Loucy (cell line): ENCODE measurements at regions not wholly inside any gene's neighbourhood (a gene's known extent, or its start where the extent isn't known, plus 50 kb on each side); places are given as distances from the start of the nearest gene placed in this dataset.

Experiments
- EZH2phosphoT487 ChIP-seq: fragments of 200-600 bp; IDR thresholded peaks from 2 replicates; pipeline ENCODE4 v1.6.1; 2018; ENCODE audit warnings: antibody characterized with exemption, mild to moderate bottlenecking, moderate library complexity, borderline replicate concordance
- TF ChIP-seq, protein P1 (sequence below): fragments of 200-600 bp; sonication (generic); conservative IDR thresholded peaks from 2 replicates; pipeline ENCODE4 v1.5.1; 2014; ENCODE audit warnings: mild to moderate bottlenecking, antibody characterized with exemption, low read length

DNA sequence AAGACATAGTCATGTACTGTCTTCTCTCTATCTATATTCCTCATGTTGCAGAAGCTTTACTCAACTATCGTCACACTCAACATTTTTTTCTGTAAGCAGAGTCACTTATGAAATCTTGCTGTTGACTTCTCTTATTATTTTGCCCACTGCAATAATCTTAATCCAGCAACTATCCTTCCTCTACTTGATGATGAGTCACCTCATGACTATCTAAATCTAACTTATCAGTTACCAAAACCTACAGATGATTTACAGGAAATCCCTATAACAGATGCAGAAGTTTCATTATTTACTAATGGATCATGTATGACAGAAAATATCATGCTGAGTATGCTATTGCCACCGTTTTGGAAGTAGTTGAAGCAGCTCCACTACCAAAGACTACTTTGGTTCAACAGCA lies 378.9 kb downstream of the DUSP10 start:
- TF ChIP-seq, protein P1, sequence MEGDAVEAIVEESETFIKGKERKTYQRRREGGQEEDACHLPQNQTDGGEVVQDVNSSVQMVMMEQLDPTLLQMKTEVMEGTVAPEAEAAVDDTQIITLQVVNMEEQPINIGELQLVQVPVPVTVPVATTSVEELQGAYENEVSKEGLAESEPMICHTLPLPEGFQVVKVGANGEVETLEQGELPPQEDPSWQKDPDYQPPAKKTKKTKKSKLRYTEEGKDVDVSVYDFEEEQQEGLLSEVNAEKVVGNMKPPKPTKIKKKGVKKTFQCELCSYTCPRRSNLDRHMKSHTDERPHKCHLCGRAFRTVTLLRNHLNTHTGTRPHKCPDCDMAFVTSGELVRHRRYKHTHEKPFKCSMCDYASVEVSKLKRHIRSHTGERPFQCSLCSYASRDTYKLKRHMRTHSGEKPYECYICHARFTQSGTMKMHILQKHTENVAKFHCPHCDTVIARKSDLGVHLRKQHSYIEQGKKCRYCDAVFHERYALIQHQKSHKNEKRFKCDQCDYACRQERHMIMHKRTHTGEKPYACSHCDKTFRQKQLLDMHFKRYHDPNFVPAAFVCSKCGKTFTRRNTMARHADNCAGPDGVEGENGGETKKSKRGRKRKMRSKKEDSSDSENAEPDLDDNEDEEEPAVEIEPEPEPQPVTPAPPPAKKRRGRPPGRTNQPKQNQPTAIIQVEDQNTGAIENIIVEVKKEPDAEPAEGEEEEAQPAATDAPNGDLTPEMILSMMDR, result no peak
- TF ChIP-seq EZH2phosphoT487, result no peak
